ENCODE measurements at regions not wholly inside any gene's neighbourhood (a gene's known extent, or its start where the extent isn't known, plus 50 kb on each side); places are given as distances from the start of the nearest gene placed in this dataset.

DNA sequence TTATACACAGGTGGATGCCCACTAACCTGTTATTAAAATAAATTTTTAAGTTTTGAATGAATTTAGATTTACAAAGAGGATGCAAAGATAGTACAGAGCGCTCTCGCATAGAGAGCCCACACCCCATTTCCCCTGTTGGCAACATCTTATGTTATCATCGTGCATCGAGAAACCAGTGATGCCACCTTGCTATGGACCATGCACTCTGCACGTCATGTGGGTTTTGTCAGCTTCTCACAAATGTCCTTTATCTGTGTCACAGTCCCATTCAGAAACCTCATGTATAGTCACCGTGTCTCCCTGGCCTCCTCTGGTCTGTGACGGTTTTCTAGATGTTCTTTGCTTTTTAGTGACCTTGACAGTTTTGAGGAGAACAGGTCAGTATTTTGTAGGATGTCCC lies 60.0 kb downstream of the ING1 start:
- no peak for DNase-seq

DNA sequence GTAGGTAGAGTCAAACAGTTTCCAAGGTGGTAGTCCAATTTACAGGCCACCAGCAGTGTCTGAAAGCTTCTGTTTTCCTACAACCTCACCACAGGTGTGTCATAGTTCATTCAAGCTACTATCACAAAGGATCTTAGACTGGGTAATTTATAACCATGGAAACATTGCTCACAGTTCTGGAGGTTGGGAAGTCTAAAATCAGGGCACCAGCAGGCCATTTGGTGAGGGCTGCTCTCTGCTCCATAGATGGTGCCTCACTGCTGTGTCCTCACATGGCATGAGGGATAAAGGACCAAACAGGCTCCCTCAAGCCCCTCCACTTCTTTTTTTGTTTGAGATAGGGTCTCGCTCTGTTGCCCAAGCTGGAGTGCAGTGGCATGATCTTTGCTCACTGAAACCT lies 60.6 kb downstream of the ING1 start:
- DNase-seq = no peak

GRCh38 chr13:110774490-110774889 lies 61.0 kb downstream of the ING1 start:
- no peak for DNase-seq

- no peak for DNase-seq
Observed at GRCh38 chr13:110775576-110775975, 62.1 kb downstream of the ING1 start.

DNA sequence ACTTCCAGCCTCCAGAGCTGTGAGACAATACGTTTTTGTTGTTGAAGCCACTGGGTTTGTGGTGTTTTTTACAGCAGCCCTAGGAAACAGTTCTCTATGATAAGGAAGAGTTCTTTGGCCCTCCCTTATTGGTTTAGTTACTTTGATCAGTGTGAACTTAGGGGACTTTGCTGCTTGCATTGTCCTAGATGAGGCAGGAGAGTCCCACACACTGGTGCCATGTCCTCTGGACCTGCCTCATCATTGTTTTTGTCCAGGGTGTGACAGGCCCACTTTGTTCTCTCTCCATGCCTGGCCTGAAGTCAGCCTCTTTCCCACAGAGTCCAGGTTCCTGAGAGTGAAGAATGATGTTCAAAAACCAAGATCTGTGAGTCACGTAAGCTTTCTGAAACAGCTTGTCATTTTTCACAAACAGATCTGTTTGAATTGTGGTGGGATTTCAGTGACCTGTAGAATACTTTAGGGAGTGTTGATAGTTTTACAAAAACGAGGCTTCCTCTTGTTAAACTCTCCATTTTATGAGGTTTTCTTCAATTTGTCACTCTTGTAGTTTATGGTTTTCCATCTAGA lies 63.8 kb downstream of the ING1 start:
- no peak for DNase-seq

DNA sequence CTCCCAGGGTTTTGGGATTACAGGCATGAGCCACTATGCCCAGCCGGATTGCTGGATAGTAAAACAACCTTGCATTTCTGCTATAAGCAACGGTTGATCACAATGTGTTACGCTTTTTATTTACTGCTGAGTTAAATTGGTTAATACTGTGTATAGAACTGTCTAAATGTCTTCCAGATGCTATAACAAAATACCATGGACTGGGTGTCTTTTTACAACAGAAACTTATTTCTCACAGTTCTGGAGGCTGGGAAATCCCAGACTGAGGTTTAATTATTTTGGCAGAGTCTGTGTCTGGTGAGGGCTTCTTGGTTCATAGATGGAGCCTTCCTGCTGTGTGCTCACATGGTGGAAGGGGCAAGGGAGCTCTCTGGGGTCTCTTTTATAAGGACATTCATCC lies 65.5 kb downstream of the ING1 start:
- DNase-seq = no peak

GRCh38 chr13:110780422-110780821 lies 66.9 kb downstream of the ING1 start:
- DNase-seq = no peak

GRCh38 chr13:110782185-110782584 lies 68.7 kb downstream of the ING1 start:
- DNase-seq = no peak

GRCh38 chr13:110784704-110785103 lies 71.2 kb downstream of the ING1 start:
- no peak for DNase-seq

- no peak for DNase-seq
Observed at GRCh38 chr13:110788778-110789177, 75.3 kb downstream of the ING1 start.

DNA sequence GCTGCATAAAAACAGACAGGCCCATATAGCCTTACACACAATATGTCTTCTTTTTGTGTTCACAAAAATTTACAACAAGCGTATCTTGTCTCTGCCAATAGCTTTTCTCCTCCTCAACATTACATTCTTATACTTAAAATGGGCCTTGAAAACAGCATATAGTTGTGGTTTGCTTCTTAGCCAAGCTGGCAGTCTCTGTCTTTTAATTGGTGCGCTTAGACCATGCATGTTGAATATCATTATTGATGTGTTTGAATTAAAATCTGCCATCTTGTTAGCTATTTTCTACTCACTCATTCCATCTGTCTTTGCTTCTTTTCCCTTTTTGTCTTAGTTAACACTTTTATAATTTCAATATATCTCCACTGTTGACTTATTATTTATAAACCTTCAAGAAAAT lies 76.4 kb downstream of the ING1 start:
- no peak for DNase-seq

- no peak for DNase-seq
Observed at GRCh38 chr13:110790371-110790770, 76.9 kb downstream of the ING1 start.

GRCh38 chr13:110794209-110794608 lies 80.7 kb downstream of the ING1 start:
- DNase-seq = no peak

DNA sequence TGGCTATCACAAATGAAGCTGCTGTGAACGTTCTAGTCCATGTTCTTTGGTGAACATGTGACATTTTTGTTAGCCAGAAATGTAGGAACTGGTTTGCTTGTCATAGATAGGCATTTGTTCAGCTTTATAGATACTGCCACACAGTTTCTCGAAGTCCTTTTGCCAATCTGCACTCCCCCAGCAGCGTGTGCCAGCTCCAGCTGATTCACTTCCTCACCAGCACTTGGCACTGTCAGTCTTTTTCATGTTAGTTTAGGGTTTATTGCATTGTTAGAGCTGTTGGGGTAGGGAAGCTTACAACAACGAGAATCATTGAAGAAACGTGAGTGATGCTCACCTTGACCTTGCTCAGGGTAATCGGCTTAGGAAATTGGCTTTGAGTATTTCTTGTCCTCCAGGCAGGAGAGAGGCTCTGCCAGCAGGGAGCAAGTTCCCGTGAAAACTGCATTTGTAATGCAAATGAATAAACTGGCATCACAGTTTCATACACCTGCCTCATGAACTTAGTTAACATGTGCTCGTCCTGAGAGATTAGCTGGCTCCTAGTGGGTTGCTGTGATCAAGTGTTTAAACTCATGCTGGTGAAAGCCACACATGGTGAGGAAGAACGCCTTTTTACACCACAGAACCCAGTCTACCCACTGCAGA lies 83.9 kb downstream of the ING1 start:
- no peak for DNase-seq

DNA sequence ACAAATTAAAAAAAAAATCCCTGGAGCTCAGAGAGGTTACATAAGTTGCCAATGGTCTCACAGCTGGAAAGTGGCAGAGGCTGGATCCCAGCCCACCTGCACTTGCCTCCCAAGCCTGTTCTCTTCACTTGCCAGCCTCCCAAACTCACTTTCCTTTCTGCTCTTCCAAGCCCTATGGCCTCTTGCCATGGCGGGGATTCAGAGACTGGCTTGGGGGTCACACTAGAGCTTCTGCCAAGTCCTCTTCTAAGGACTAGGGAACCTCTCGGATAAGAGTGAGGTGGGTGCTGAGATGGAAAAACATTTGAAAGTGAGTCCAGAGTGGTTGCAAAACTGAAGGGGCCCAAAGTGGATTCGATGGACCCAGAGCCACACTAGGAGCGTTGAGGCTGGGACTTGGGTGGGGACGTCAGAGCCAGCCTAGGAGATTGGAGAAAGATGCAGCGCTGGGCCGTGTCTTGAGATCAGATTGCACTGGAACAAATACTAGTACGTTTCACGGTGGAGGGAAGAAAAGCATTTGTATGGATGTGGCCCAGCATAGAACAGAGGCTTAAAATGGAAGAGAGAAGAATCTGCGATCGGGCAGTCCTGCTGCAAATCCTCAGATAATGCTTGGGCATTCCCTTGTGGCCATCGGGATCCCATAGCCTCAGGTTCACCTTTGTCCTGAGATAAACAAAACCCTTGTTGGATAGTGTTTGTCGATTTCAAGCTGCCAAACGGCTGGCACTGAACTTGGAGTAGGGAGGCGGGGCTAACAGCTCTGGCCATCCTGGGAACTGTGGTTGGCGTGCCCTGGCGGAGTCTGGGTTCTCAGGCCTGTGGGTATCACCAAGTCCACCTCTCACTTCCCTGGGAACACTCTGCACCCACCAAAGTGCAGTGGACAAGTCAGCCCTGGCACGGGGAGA lies 84.8 kb downstream of the ING1 start:
- DNase-seq = no peak

DNA sequence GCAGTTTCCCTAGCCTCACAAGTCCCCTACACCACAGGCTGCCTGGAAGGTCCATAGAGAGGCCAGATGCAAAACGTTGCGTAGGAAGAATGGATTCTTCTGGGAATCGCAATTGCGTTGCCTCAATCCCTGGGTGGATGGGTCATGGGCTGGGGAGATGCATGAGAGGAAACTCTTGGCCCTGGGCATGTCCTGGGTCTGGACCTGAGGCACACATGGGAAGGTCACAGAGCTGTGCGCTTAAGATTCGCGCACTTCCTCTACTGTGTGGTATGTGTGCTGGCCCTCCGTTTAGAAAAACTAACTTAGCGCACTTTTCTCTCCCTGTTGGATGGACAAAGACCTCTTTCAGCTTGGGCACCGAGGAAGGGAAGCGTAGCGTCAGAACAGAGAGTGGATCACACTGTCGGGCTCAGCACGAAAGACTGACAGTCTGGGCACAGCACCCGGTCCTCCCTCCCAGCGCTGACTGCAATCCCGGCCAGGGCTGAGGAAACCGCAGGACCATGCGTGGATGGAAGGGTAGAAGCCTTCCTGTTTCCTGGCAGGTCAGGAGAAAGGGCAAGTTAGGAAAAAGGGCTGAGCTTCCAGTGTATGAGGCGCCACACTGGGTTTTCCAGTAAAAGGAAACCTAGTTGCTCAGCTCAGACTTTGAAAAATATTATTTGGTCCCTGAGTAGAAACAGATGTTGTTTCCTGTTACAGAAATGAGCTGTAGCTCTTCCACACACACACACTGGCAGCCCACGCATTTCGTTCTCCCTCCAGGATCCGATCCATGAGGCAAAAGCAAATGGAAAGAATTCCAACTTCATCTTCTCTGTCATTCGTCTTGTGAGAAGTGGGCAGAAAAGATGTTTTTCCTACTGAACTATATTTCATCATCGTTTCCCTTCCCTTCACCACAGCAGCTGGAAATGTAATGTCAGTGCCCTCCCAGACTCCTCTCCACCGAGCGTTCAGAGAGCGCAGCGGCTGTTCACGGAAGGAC lies 86.0 kb downstream of the ING1 start:
- peak in 4 of 51 donors; percentile 15 to 41 (median 22) for DNase-seq

DNA sequence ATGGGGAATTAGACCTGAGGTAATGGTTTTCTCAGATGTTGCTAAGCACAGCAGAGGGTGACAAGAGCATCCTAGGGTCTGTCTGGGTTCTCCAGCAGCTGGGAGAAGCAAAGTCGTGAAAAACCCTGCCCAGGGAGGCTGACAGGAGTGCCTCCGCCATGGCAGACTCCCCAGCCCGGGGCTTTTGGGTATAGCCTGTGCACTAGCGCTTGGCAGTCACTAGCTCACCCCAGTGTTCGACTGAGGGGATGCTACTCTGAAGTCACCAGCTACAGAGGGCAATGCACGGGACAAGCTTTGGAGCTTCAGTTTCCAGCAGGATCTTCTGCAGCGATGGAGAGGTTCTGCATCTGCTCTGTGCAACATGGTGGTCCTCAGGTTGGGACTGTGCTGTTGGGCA lies 87.5 kb downstream of the ING1 start:
- DNase-seq = no peak

DNA sequence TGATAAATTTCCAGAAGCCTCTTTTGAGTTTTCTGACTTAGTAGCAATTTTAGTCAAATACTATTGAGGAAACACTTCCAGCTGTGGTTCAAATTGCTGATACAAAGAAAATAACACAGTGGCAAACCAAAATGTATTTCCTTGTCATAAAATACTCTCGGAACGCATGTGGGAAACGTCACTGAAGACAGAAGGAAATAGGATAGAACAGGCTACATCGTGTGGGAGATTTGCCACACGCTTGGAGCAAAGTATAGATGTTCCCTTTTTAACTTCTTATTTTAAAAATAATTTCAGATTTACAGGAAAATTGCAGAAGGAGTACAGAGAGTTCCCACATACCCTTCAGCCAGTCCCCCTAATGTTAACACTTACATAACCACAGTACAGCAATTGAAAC lies 88.8 kb downstream of the ING1 start:
- DNase-seq = no peak

DNA sequence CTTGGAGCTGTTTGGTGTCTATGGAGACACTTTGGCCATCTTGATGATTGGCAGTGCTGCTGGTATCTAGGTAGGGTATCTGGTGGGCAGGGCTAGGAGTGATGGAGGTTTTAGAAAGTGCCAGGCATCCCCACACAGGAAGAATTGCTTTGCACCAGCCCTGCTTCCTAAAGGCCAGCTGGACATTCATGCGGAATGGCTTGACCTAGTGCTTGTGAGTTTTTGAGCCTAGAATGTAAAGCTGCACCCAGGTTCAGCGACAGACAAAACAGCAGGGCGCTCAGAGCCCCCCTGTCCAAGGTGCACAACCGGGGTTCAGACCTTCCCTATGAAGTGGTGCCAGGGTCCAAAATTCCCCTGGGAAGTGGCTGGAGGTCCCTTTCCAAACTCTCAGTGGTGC lies 93.1 kb downstream of the ING1 start:
- no peak for DNase-seq

GRCh38 chr13:110807546-110807945 lies 94.0 kb downstream of the ING1 start:
- no peak for DNase-seq

DNA sequence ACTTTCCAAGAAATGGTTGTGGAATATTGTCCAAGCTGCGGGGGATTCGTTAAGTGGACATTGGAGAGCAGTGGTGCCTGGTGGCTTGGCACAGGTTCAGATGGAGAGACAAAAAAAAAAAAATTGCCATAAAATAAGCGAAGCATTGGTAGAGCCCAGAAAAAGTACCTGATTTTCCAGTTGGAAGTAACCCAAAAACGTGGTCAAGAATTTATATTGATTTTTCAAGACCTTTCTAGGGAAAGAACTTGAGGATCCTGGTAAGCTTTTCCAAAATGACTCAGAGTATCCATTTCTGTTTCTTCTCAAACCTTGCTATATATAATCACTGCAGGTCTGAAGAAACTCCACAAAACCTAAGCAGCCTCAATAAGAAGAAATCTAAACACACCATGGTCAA lies 94.6 kb downstream of the ING1 start:
- DNase-seq = no peak

Measured in hypothalamus (tissue), 51 donors.